Mucosa of rectum (tissue), 2 donors: ENCODE measurements at regions not wholly inside any gene's neighbourhood (a gene's known extent, or its start where the extent isn't known, plus 50 kb on each side); places are given as distances from the start of the nearest gene placed in this dataset.
"Not testable (repeated sequence)": the region's sequence is repeated elsewhere in the genome, so short reads cannot be mapped to it uniquely, and the experiment has no call there.

Experiments used
- H3K27ac ChIP-seq, 2 donors: one replicate each; pipeline ENCODE4 v1.7.0; 2013; ENCODE audit warnings: inconsistent platforms in 2 of 2, low read depth in 2 of 2, low read length in 2 of 2
- H3K27me3 ChIP-seq, 2 donors: one replicate each; pipeline ENCODE4 v1.7.0; 2013; ENCODE audit warnings: low read length in 2 of 2; ENCODE audit not compliant: control insufficient read depth in 2 of 2, insufficient read depth in 2 of 2
- H3K36me3 ChIP-seq, 2 donors: one replicate each; pipeline ENCODE4 v1.7.0; 2013; ENCODE audit warnings: low read length in 2 of 2; ENCODE audit not compliant: control insufficient read depth in 2 of 2, insufficient read depth in 2 of 2
- H3K4me1 ChIP-seq, 2 donors: one replicate each; pipeline ENCODE4 v1.7.0; 2013; ENCODE audit warnings: low read length in 2 of 2, mild to moderate bottlenecking in 1 of 2; ENCODE audit not compliant: control insufficient read depth in 2 of 2, insufficient read depth in 2 of 2
- H3K4me3 ChIP-seq, 2 donors: one replicate each; pipeline ENCODE4 v1.7.0; 2013; ENCODE audit warnings: low read length in 2 of 2
- H3K9ac ChIP-seq, 2 donors: one replicate each; pipeline ENCODE4 v1.7.0; 2013; ENCODE audit warnings: low read length in 2 of 2, low read depth in 1 of 2, mild to moderate bottlenecking in 1 of 2
- H3K9me3 ChIP-seq, 2 donors: one replicate each; pipeline ENCODE4 v1.7.0; 2013; ENCODE audit warnings: low read length in 2 of 2; ENCODE audit not compliant: control insufficient read depth in 2 of 2
- donor health status: healthy.
- donor health status: Normal muscosa, but diverticular disease.

GRCh38 chr1:58966917-58967740 lies 183.3 kb upstream of the JUN start:
- H3K4me3 ChIP-seq, result no peak overlapping the region

DNA sequence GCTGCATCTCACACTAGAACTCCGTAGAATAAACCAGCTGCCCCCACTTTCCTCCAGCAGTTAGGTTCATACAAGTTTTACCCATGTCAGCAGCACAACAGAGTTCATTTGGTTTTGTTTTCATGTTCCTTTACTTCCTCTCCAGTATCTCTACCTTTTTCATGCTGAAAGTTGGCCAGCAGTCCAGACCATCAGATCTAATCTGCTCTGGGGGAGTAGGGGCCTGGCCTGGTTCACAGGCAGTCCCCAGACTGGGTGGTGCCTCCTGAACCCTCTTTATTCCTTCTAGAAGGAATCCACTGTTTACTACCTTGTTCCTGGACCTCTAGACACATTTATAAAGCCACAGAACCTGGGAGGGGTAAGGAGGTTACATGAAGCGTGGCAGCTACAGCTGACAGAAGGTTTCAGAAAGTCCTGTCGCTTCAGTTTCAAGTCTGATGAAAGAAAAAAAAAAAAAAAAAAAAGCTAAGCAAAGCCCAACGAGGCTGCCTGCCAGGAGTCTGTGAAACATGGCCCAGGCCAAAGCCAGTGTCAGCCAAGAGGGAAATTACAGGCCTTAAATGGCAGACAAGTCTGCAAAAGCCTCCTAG lies 184.6 kb upstream of the JUN start:
- Histone ChIP-seq H3K9ac (peak overlapping the region; percentile 26 to 33), H3K4me1 (peaks cover 5 to 12% of the 10 kb centered on the region in 2 donors), H3K4me3 (peak overlapping the region in 1 of 2 donors; percentile 4), H3K27me3 (no peaks in the 10 kb centered on the region), H3K36me3 (no peaks in the 10 kb centered on the region), H3K27ac (peak overlapping the region; percentile 76 to 80), H3K9me3 (no peaks in the 10 kb centered on the region)

More at GRCh38 chr1:58966917-58967740, 183.3 kb upstream of the JUN start:
- Histone ChIP-seq H3K9ac (no peak overlapping the region), H3K27ac (no peak overlapping the region), H3K27me3 (no peaks in the 10 kb centered on the region), H3K9me3 (no peaks in the 10 kb centered on the region), H3K4me1 (peaks cover 5 to 12% of the 10 kb centered on the region in 2 donors), H3K36me3 (no peaks in the 10 kb centered on the region)

GRCh38 chr1:58969176-58969575 lies 185.3 kb upstream of the JUN start:
- peaks cover 5 to 12% of the 10 kb centered on the region in 2 donors for H3K4me1 ChIP-seq
- not testable (repeated sequence) for H3K9me3 ChIP-seq, H3K27me3 ChIP-seq, H3K4me3 ChIP-seq, H3K36me3 ChIP-seq, H3K9ac ChIP-seq
- H3K27ac ChIP-seq, result peak overlapping the region; percentile 11 to 80

DNA sequence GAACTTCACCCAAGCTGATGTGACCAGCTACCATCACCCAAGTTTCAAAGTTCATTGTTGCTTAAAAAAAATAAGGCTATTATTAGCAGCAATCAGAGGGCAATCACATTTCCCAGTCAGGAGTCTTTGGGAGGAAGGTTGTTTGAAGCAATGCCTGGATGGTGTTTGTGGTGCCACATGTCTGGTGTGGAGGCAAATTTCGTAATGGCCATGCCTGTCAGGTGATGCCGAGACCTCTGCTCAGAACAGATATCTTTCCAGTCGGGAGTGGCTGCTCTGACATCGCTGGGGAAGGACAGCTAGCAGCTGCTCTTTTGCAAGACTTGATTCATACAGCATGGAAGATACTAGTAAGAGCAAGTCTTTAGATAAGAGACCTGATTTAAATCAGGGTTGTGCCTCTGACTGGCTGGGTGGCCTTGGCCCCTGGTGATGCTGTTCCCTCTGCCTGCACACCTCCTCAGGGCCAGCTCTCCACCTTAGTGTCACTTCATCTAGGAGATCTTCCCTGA lies 187.8 kb upstream of the JUN start:
- no peak overlapping the region for H3K27ac ChIP-seq
- H3K36me3 ChIP-seq, result no peaks in the 10 kb centered on the region
- peaks cover 5 to 9% of the 10 kb centered on the region in 2 donors for H3K4me1 ChIP-seq
- no peak overlapping the region for H3K9ac ChIP-seq
- no peak overlapping the region for H3K4me3 ChIP-seq
- no peaks in the 10 kb centered on the region for H3K9me3 ChIP-seq
- no peaks in the 10 kb centered on the region for H3K27me3 ChIP-seq

- Histone ChIP-seq H3K9ac (no peak overlapping the region), H3K36me3 (no peaks in the 10 kb centered on the region), H3K27ac (no peak overlapping the region), H3K9me3 (no peaks in the 10 kb centered on the region), H3K27me3 (no peaks in the 10 kb centered on the region), H3K4me1 (no peaks in the 10 kb centered on the region), H3K4me3 (no peak overlapping the region)
Measured at GRCh38 chr1:58975888-58976287, 192.0 kb upstream of the JUN start.

GRCh38 chr1:58976294-58976693 lies 192.4 kb upstream of the JUN start:
- H3K4me1 ChIP-seq, result no peaks in the 10 kb centered on the region
- H3K9ac ChIP-seq, result no peak overlapping the region
- no peaks in the 10 kb centered on the region for H3K36me3 ChIP-seq
- no peak overlapping the region for H3K27ac ChIP-seq
- no peak overlapping the region for H3K4me3 ChIP-seq
- H3K9me3 ChIP-seq, result no peaks in the 10 kb centered on the region
- H3K27me3 ChIP-seq, result no peaks in the 10 kb centered on the region

DNA sequence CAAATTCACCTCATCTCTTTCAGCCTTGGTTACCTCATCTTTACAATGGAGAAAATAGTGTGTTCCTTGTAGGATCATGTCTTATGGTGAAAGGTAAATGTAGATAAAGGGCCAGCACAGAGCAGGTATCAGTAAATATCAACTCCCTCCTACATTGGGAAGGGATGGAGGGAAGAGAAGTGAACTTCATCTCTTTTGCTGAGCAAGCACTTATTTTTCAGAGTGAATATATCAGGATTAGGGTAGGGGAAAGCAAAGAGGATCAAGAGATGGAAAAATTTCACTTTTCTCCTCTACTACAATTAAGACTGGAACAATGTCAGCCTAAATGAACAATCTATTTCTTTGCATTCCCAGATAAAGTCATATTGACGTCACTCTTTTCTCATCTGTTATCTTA lies 193.8 kb upstream of the JUN start:
- no peak overlapping the region for H3K9ac ChIP-seq
- H3K4me1 ChIP-seq, result no peaks in the 10 kb centered on the region
- H3K36me3 ChIP-seq, result no peaks in the 10 kb centered on the region
- no peaks in the 10 kb centered on the region for H3K9me3 ChIP-seq
- no peaks in the 10 kb centered on the region for H3K27me3 ChIP-seq
- H3K4me3 ChIP-seq, result no peak overlapping the region
- H3K27ac ChIP-seq, result no peak overlapping the region

- no peaks in the 10 kb centered on the region for H3K9me3 ChIP-seq
- H3K27me3 ChIP-seq, result no peaks in the 10 kb centered on the region
- no peak overlapping the region for H3K9ac ChIP-seq
- no peaks in the 10 kb centered on the region for H3K36me3 ChIP-seq
- H3K27ac ChIP-seq, result no peak overlapping the region
- H3K4me1 ChIP-seq, result no peaks in the 10 kb centered on the region
- no peak overlapping the region for H3K4me3 ChIP-seq
Measured at GRCh38 chr1:58978096-58978495, 194.2 kb upstream of the JUN start.

DNA sequence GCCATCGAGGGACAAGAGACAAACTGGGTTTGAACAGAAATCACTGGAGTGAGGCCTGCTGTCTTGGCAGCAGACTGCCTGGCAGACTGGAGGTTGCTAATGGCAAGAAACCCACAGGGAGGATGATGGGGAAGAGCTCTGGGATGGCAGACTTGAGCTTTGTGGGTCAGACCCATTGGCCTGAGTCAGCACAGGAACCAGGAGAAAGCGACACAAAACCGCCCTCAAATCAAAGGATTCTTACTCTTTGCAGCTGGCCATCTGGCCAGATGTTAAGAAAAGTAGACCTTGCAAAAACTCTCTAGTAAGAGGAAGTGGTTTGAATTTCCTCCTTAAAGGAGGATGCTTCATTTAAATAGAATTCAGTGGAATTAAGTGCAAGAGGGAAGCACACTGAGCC lies 195.2 kb upstream of the JUN start:
- Histone ChIP-seq H3K36me3 (no peaks in the 10 kb centered on the region), H3K4me3 (no peak overlapping the region), H3K27me3 (no peaks in the 10 kb centered on the region), H3K9me3 (no peaks in the 10 kb centered on the region), H3K9ac (no peak overlapping the region), H3K4me1 (no peaks in the 10 kb centered on the region), H3K27ac (no peak overlapping the region)

GRCh38 chr1:58979677-58980076 lies 195.8 kb upstream of the JUN start:
- no peak overlapping the region for H3K4me3 ChIP-seq
- H3K4me1 ChIP-seq, result no peaks in the 10 kb centered on the region
- H3K27ac ChIP-seq, result no peak overlapping the region
- no peak overlapping the region for H3K9ac ChIP-seq
- H3K36me3 ChIP-seq, result no peaks in the 10 kb centered on the region
- H3K27me3 ChIP-seq, result no peaks in the 10 kb centered on the region
- no peaks in the 10 kb centered on the region for H3K9me3 ChIP-seq
